Panc1 (cell line): ENCODE measurements at regions not wholly inside any gene's neighbourhood (a gene's known extent, or its start where the extent isn't known, plus 50 kb on each side); places are given as distances from the start of the nearest gene placed in this dataset.

Experiments
- ATAC-seq: fragments of 200-7000 bp; cut with Tn5 transposase; 2 replicates; pipeline ENCODE4 v1.9.1; 2020; ENCODE audit warnings: mild to moderate bottlenecking, moderate library complexity
- BruUV-seq: library from RNA; stranded (reverse); fragments of 400-500 nt; replicated peaks from 2 replicates; lab custom pipeline; 2021; lab: Mats Ljungman, UMichigan
- CTCF ChIA-PET: fragments of 300-600 bp; sonication (Branson Sonifier 250); formaldehyde crosslinking; loops from one replicate; lab custom pipeline; 2022; ENCODE audit warnings: antibody characterized with exemption; lab: Charles Lee
- POLR2A ChIA-PET: fragments of 300-600 bp; sonication (Branson Sonifier 250); formaldehyde crosslinking; loops from one replicate; lab custom pipeline; 2022; ENCODE audit warnings: antibody characterized with exemption; lab: Charles Lee
- DNase-seq: peaks from one replicate; pipeline ENCODE4 v3.0.0-alpha.2; 2010; ENCODE audit warnings: low read depth, low spot score
- H3K27ac ChIP-seq: 2 replicates; pipeline ENCODE4 v1.5.1; 2011; ENCODE audit warnings: mild to moderate bottlenecking, low read length, inconsistent platforms
- H3K27me3 ChIP-seq: fragments of 200-500 bp; sonication (Bioruptor generic); 2 replicates; pipeline ENCODE4 v1.6.0; 2014; ENCODE audit warnings: low read length, inconsistent platforms; ENCODE audit not compliant: control insufficient read depth, insufficient read depth
- H3K36me3 ChIP-seq: fragments of 200-500 bp; sonication (Bioruptor generic); 2 replicates; pipeline ENCODE4 v1.5.1; 2014; ENCODE audit warnings: inconsistent platforms, mild to moderate bottlenecking, low read length, moderate library complexity; ENCODE audit not compliant: control insufficient read depth, insufficient read depth
- H3K4me1 ChIP-seq: 2 replicates; pipeline ENCODE4 v1.5.1; 2011; ENCODE audit warnings: inconsistent platforms, mild to moderate bottlenecking, low read length, moderate library complexity; ENCODE audit not compliant: control insufficient read depth, insufficient read depth
- H3K4me3 ChIP-seq, 2 experiments: 2 replicates each; pipeline ENCODE4 v1.5.1; 2011 to 2012; ENCODE audit warnings: low read depth in 2 of 2, low read length in 2 of 2, mild to moderate bottlenecking in 2 of 2, inconsistent platforms in 1 of 2, moderate library complexity in 1 of 2
- H3K9me3 ChIP-seq: fragments of 200-500 bp; sonication (Bioruptor generic); 2 replicates; pipeline ENCODE4 v1.5.1; 2014; ENCODE audit warnings: low read depth, mild to moderate bottlenecking, inconsistent platforms, low read length, moderate library complexity; ENCODE audit not compliant: control insufficient read depth, insufficient read depth
- CTCF ChIP-seq: fragments of 450-650 bp; IDR thresholded peaks from 2 replicates; pipeline ENCODE4 v1.5.1; 2017; ENCODE audit warnings: mild to moderate bottlenecking
- POLR2AphosphoS5 ChIP-seq: IDR thresholded peaks from 2 replicates; pipeline ENCODE4 v1.6.1; 2012; ENCODE audit warnings: mild to moderate bottlenecking, low read depth, low read length, moderate library complexity
- REST ChIP-seq, 2 experiments: IDR thresholded peaks; 2 replicates each; pipeline ENCODE4 v1.6.1; 2011 to 2012; ENCODE audit warnings: low read depth in 2 of 2, control low read depth in 1 of 2, low read length in 1 of 2, mild to moderate bottlenecking in 1 of 2, moderate library complexity in 1 of 2; ENCODE audit not compliant: insufficient read depth in 1 of 2
- SIN3A ChIP-seq: IDR thresholded peaks from 2 replicates; pipeline ENCODE4 v1.6.1; 2012; ENCODE audit warnings: low read depth, mild to moderate bottlenecking, low read length, moderate library complexity, borderline replicate concordance; ENCODE audit not compliant: insufficient read depth
- TCF7L2 ChIP-seq: IDR thresholded peaks from 2 replicates; pipeline ENCODE4 v1.6.1; 2011; ENCODE audit warnings: mild to moderate bottlenecking, low read depth, low read length, inconsistent platforms
- in situ Hi-C: cut with HindIII; loops from 2 replicates; pipeline ENCODE4 v1.10.0; 2016; ENCODE audit warnings: low sequenced_read_pairs, low pct_unique_long_range_greater_than_20kb
- intact Hi-C: fragments of 100-400 bp; cut with micrococcal nuclease; formaldehyde crosslinking; loops from one replicate; pipeline ENCODE4 v1.10.0; 2022; ENCODE audit not compliant: unreplicated experiment

- ATAC-seq (no peak), DNase-seq (no peak)
- intact Hi-C loops: no loop called here
- H3K4me3 ChIP-seq: no peak overlapping the region
- H3K27ac ChIP-seq: no peak overlapping the region
- no TSS peak for BruUV-seq
- H3K9me3 ChIP-seq: no peaks in the 10 kb centered on the region
- in situ Hi-C loops: no loop called here
- TF ChIP-seq SIN3A (no peak), TCF7L2 (no peak), REST (IDR thresholded peaks at IDR 0.05; ENCODE audit: insufficient read depth in 1 of 2, low read depth in 2 of 2, low read length in 1 of 2) (no peak), CTCF (no peak), POLR2AphosphoS5 (no peak)
- POLR2A ChIA-PET: no interaction called here
- H3K4me1 ChIP-seq: no peaks in the 10 kb centered on the region
- CTCF ChIA-PET: no interaction called here
- no peaks in the 10 kb centered on the region for H3K27me3 ChIP-seq
- H3K36me3 ChIP-seq: no peaks in the 10 kb centered on the region
Observed at GRCh38 chr2:221276033-221276432, 296.1 kb downstream of the EPHA4 start.

GRCh38 chr2:221276601-221277000 is 295.5 kb downstream of the EPHA4 start:
- BruUV-seq: no TSS peak

More at GRCh38 chr2:221276601-221277000, 295.5 kb downstream of the EPHA4 start:
- no peaks in the 10 kb centered on the region for H3K4me1 ChIP-seq
- ATAC-seq: no peak
- TF ChIP-seq CTCF: no peak
- CTCF ChIA-PET: no interaction called here
- intact Hi-C loops: no loop called here
- POLR2A ChIA-PET: no interaction called here
- in situ Hi-C loops: no loop called here
- no peak for DNase-seq
- H3K4me3 ChIP-seq: no peak overlapping the region
- no peaks in the 10 kb centered on the region for H3K27me3 ChIP-seq
- no peak overlapping the region for H3K27ac ChIP-seq
- H3K9me3 ChIP-seq: no peaks in the 10 kb centered on the region
- H3K36me3 ChIP-seq: no peaks in the 10 kb centered on the region
